WTC11 (cell line): ENCODE measurements at regions not wholly inside any gene's neighbourhood (a gene's known extent, or its start where the extent isn't known, plus 50 kb on each side); places are given as distances from the start of the nearest gene placed in this dataset.

Experiments
- ATAC-seq: fragments of 200-7000 bp; cut with Tn5 transposase; 2 replicates; pipeline ENCODE4 v1.10.0; 2021; ENCODE audit warnings: mild to moderate bottlenecking, moderate library complexity
- CTCF ChIA-PET: fragments of 300-600 bp; sonication (Branson Sonifier 250); formaldehyde crosslinking; loops from one replicate; lab custom pipeline; 2021; ENCODE audit warnings: antibody characterized with exemption; lab: Charles Lee
- POLR2A ChIA-PET: fragments of 350-600 bp; sonication (Branson Sonifier 250); formaldehyde crosslinking; loops from one replicate; lab custom pipeline; 2021; ENCODE audit warnings: antibody characterized with exemption; lab: Charles Lee
- DNase-seq: peaks from one replicate; pipeline ENCODE4 v3.0.0; 2021; ENCODE audit warnings: low spot score
- H3K27ac Mint-ChIP-seq: 2 replicates; pipeline ENCODE4 v1.8.0; 2021; ENCODE audit warnings: mixed read lengths
- H3K27me3 Mint-ChIP-seq: 2 replicates; pipeline ENCODE4 v1.8.0; 2021; ENCODE audit warnings: low read depth, mild to moderate bottlenecking, moderate library complexity, mixed read lengths
- H3K36me3 Mint-ChIP-seq: 2 replicates; pipeline ENCODE4 v1.8.0; 2021; ENCODE audit warnings: mixed read lengths
- H3K4me1 Mint-ChIP-seq: 2 replicates; pipeline ENCODE4 v1.8.0; 2022; ENCODE audit warnings: mixed read lengths
- H3K4me3 Mint-ChIP-seq: 2 replicates; pipeline ENCODE4 v1.8.0; 2021; ENCODE audit warnings: mild to moderate bottlenecking, moderate library complexity, mixed read lengths
- H3K9me3 Mint-ChIP-seq: 2 replicates; pipeline ENCODE4 v1.8.0; 2021; ENCODE audit warnings: mixed read lengths
- ELF4 ChIP-seq: sonication (generic); formaldehyde crosslinking; IDR thresholded peaks from 2 replicates; pipeline ENCODE4 v1.8.1; 2022; ENCODE audit warnings: low read depth, mild to moderate bottlenecking, moderate library complexity, missing genetic modification reagents
- FOXP1 ChIP-seq: sonication (generic); formaldehyde crosslinking; IDR thresholded peaks from 2 replicates; pipeline ENCODE4 v1.8.0; 2022; ENCODE audit warnings: missing genetic modification reagents, mild to moderate bottlenecking, moderate library complexity, borderline replicate concordance
- NFE2L1 ChIP-seq: sonication (generic); formaldehyde crosslinking; IDR thresholded peaks from 2 replicates; pipeline ENCODE4 v1.8.1; 2023; ENCODE audit warnings: missing genetic modification reagents
- NR2C2 ChIP-seq: sonication (generic); formaldehyde crosslinking; IDR thresholded peaks from 2 replicates; pipeline ENCODE4 v1.8.0; 2022; ENCODE audit warnings: mild to moderate bottlenecking, missing genetic modification reagents
- SP1 ChIP-seq: sonication (generic); formaldehyde crosslinking; conservative IDR thresholded peaks from 2 replicates; pipeline ENCODE4 v1.8.1; 2022; ENCODE audit warnings: missing genetic modification reagents
- TEAD1 ChIP-seq: sonication (generic); formaldehyde crosslinking; IDR thresholded peaks from 2 replicates; pipeline ENCODE4 v1.8.0; 2022; ENCODE audit warnings: mild to moderate bottlenecking, missing genetic modification reagents
- ZBTB21 ChIP-seq: sonication (generic); formaldehyde crosslinking; IDR thresholded peaks from 2 replicates; pipeline ENCODE4 v1.8.1; 2023; ENCODE audit warnings: mild to moderate bottlenecking, missing genetic modification reagents, borderline replicate concordance
- ZNF219 ChIP-seq: sonication (generic); formaldehyde crosslinking; IDR thresholded peaks from 2 replicates; pipeline ENCODE4 v1.8.0; 2023; ENCODE audit warnings: missing genetic modification reagents, mild to moderate bottlenecking, borderline replicate concordance
- ZNF232 ChIP-seq: sonication (generic); formaldehyde crosslinking; IDR thresholded peaks from 2 replicates; pipeline ENCODE4 v1.8.0; 2022; ENCODE audit warnings: mild to moderate bottlenecking, missing genetic modification reagents
- ZNF396 ChIP-seq: fragments of 250-450 bp; sonication (Bioruptor Pico); IDR thresholded peaks from 2 replicates; pipeline ENCODE4 v1.8.0; 2021; ENCODE audit warnings: mild to moderate bottlenecking, moderate library complexity, borderline replicate concordance
- ZNF416 ChIP-seq: fragments of 250-450 bp; sonication (Bioruptor Pico); IDR thresholded peaks from 2 replicates; pipeline ENCODE4 v1.9.0; 2021; ENCODE audit warnings: mild to moderate bottlenecking, inconsistent platforms
- TF ChIP-seq, protein P1 (sequence below): sonication (generic); formaldehyde crosslinking; conservative IDR thresholded peaks from 2 replicates; pipeline ENCODE4 v1.8.1; 2022; ENCODE audit warnings: mild to moderate bottlenecking, missing genetic modification reagents
- TF ChIP-seq, protein P2 (sequence below): sonication (generic); formaldehyde crosslinking; IDR thresholded peaks from 2 replicates; pipeline ENCODE4 v1.8.0; 2022; ENCODE audit warnings: mild to moderate bottlenecking, missing genetic modification reagents
- TF ChIP-seq, protein P3 (sequence below): sonication (generic); formaldehyde crosslinking; IDR thresholded peaks from 2 replicates; pipeline ENCODE4 v1.8.1; 2023; ENCODE audit warnings: mild to moderate bottlenecking, missing genetic modification reagents, moderate library complexity
- TF ChIP-seq, protein P4 (sequence below): sonication (generic); formaldehyde crosslinking; IDR thresholded peaks from 2 replicates; pipeline ENCODE4 v1.8.0; 2022; ENCODE audit warnings: mild to moderate bottlenecking, missing genetic modification reagents
- TF ChIP-seq, protein P5 (sequence below): sonication (generic); formaldehyde crosslinking; IDR thresholded peaks from 2 replicates; pipeline ENCODE4 v1.8.0; 2022; ENCODE audit warnings: missing genetic modification reagents
- TF ChIP-seq, protein P6 (sequence below): sonication (generic); formaldehyde crosslinking; IDR thresholded peaks from 2 replicates; pipeline ENCODE4 v1.8.1; 2023; ENCODE audit warnings: mild to moderate bottlenecking, missing genetic modification reagents
- TF ChIP-seq, protein P7 (sequence below): sonication (generic); formaldehyde crosslinking; IDR thresholded peaks from 2 replicates; pipeline ENCODE4 v1.8.0; 2023; ENCODE audit warnings: missing genetic modification reagents

DNA sequence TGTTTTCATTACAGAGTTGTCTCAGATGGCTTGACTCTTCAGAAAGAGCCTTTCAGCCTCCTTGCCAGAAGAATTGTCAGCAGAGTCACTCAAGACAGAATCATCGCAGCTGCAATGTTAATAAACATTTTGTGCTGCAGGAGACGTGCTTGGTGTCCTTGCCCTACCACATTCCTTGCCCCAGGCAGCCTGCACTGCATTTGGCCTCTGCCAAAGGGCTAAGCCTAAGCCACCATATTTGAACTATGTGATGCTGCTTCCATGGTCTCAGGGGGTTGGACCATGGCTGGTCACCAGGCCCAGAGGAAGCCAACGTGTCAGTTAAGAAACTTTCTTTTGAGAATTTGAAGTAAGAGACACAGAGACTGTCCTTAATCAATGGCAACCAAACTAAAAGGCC, 145.4 kb downstream of the ACTL7B start:
- no peak overlapping the region for H3K27ac Mint-ChIP-seq
- CTCF ChIA-PET: no interaction called here
- H3K27me3 Mint-ChIP-seq: no peaks in the 10 kb centered on the region; the same call in 1 of the 2 replicates
- H3K9me3 Mint-ChIP-seq: peaks cover 23% of the 10 kb centered on the region
- DNase-seq: no peak
- POLR2A ChIA-PET: no interaction called here
- no peak overlapping the region for H3K4me3 Mint-ChIP-seq
- peaks cover 2% of the 10 kb centered on the region; the same call in 1 of the 2 replicates for H3K4me1 Mint-ChIP-seq
- TF ChIP-seq TEAD1 (CRISPR knock-in tag) (no peak), ELF4 (CRISPR knock-in tag) (no peak), NR2C2 (CRISPR knock-in tag) (no peak), ZBTB21 (no peak), FOXP1 (CRISPR knock-in tag) (no peak), ZNF219 (CRISPR knock-in tag) (no peak)
- TF ChIP-seq, protein P1, sequence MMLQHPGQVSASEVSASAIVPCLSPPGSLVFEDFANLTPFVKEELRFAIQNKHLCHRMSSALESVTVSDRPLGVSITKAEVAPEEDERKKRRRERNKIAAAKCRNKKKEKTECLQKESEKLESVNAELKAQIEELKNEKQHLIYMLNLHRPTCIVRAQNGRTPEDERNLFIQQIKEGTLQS (CRISPR knock-in tag): no peak
- TF ChIP-seq, protein P2, sequence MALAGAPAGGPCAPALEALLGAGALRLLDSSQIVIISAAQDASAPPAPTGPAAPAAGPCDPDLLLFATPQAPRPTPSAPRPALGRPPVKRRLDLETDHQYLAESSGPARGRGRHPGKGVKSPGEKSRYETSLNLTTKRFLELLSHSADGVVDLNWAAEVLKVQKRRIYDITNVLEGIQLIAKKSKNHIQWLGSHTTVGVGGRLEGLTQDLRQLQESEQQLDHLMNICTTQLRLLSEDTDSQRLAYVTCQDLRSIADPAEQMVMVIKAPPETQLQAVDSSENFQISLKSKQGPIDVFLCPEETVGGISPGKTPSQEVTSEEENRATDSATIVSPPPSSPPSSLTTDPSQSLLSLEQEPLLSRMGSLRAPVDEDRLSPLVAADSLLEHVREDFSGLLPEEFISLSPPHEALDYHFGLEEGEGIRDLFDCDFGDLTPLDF: no peak
- TF ChIP-seq, protein P3, sequence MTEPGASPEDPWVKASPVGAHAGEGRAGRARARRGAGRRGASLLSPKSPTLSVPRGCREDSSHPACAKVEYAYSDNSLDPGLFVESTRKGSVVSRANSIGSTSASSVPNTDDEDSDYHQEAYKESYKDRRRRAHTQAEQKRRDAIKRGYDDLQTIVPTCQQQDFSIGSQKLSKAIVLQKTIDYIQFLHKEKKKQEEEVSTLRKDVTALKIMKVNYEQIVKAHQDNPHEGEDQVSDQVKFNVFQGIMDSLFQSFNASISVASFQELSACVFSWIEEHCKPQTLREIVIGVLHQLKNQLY (CRISPR knock-in tag): no peak
- H3K36me3 Mint-ChIP-seq: peaks cover 3% of the 10 kb centered on the region
- ATAC-seq: no peak

DNA sequence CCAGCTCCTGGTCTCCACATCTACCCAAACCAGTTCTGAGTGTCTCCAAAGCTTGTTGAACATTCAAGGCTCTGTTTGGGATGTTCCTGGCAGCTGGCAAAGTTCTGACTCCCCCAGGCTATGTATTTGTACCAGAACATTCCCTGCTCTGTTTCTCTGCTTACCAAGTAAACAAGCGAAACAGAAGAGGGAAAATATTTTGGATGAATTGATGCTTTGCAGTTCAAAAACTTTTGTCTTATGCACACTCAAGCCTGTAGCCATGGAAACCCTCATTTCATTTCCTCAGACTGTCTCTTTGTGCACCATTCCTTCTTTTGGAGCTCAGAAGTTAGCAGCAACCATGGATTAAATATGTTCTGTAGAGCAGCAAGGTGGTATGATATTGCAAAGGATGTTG, 145.8 kb downstream of the ACTL7B start:
- DNase-seq: no peak
- TF ChIP-seq, protein P4, sequence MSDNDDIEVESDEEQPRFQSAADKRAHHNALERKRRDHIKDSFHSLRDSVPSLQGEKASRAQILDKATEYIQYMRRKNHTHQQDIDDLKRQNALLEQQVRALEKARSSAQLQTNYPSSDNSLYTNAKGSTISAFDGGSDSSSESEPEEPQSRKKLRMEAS (CRISPR knock-in tag): no peak
- TF ChIP-seq ZNF232: no peak
- no peak for TF ChIP-seq ZNF396
- TF ChIP-seq ZNF416: no peak
- TF ChIP-seq, protein P5, sequence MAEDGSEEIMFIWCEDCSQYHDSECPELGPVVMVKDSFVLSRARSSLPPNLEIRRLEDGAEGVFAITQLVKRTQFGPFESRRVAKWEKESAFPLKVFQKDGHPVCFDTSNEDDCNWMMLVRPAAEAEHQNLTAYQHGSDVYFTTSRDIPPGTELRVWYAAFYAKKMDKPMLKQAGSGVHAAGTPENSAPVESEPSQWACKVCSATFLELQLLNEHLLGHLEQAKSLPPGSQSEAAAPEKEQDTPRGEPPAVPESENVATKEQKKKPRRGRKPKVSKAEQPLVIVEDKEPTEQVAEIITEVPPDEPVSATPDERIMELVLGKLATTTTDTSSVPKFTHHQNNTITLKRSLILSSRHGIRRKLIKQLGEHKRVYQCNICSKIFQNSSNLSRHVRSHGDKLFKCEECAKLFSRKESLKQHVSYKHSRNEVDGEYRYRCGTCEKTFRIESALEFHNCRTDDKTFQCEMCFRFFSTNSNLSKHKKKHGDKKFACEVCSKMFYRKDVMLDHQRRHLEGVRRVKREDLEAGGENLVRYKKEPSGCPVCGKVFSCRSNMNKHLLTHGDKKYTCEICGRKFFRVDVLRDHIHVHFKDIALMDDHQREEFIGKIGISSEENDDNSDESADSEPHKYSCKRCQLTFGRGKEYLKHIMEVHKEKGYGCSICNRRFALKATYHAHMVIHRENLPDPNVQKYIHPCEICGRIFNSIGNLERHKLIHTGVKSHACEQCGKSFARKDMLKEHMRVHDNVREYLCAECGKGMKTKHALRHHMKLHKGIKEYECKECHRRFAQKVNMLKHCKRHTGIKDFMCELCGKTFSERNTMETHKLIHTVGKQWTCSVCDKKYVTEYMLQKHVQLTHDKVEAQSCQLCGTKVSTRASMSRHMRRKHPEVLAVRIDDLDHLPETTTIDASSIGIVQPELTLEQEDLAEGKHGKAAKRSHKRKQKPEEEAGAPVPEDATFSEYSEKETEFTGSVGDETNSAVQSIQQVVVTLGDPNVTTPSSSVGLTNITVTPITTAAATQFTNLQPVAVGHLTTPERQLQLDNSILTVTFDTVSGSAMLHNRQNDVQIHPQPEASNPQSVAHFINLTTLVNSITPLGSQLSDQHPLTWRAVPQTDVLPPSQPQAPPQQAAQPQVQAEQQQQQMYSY (CRISPR knock-in tag): no peak
- TF ChIP-seq, protein P6, sequence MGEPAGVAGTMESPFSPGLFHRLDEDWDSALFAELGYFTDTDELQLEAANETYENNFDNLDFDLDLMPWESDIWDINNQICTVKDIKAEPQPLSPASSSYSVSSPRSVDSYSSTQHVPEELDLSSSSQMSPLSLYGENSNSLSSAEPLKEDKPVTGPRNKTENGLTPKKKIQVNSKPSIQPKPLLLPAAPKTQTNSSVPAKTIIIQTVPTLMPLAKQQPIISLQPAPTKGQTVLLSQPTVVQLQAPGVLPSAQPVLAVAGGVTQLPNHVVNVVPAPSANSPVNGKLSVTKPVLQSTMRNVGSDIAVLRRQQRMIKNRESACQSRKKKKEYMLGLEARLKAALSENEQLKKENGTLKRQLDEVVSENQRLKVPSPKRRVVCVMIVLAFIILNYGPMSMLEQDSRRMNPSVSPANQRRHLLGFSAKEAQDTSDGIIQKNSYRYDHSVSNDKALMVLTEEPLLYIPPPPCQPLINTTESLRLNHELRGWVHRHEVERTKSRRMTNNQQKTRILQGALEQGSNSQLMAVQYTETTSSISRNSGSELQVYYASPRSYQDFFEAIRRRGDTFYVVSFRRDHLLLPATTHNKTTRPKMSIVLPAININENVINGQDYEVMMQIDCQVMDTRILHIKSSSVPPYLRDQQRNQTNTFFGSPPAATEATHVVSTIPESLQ (CRISPR knock-in tag): no peak
- TF ChIP-seq, protein P7, sequence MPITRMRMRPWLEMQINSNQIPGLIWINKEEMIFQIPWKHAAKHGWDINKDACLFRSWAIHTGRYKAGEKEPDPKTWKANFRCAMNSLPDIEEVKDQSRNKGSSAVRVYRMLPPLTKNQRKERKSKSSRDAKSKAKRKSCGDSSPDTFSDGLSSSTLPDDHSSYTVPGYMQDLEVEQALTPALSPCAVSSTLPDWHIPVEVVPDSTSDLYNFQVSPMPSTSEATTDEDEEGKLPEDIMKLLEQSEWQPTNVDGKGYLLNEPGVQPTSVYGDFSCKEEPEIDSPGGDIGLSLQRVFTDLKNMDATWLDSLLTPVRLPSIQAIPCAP: no peak
- TF ChIP-seq SP1: no peak
- TF ChIP-seq NFE2L1: no peak
- ChIA-PET POLR2A (no interaction called here), CTCF (no interaction called here)
- no peak for ATAC-seq
- Mint-ChIP-seq H3K4me3 (no peak overlapping the region), H3K4me1 (peaks cover 6% of the 10 kb centered on the region), H3K27me3 (no peaks in the 10 kb centered on the region; the same call in 1 of the 2 replicates), H3K27ac (no peak overlapping the region), H3K36me3 (peaks cover 3% of the 10 kb centered on the region), H3K9me3 (peaks cover 27% of the 10 kb centered on the region)
